Thyroid gland (tissue), 4 donors: ENCODE measurements at regions not wholly inside any gene's neighbourhood (a gene's known extent, or its start where the extent isn't known, plus 50 kb on each side); places are given as distances from the start of the nearest gene placed in this dataset.
"Not testable (repeated sequence)": the region's sequence is repeated elsewhere in the genome, so short reads cannot be mapped to it uniquely, and the experiment has no call there.

Source experiments
- CTCF ChIP-seq, 6 experiments: fragments of 200-600 bp in 3 of 6; fragments of 450-650 bp in 3 of 6; sonication (generic) in 3 of 6; IDR thresholded peaks; one replicate each; pipeline ENCODE4 v1.5.1; 2016 to 2019; ENCODE audit warnings: antibody characterized with exemption in 6 of 6, mild to moderate bottlenecking in 2 of 6, inconsistent platforms in 1 of 6, moderate library complexity in 1 of 6
- POLR2A ChIP-seq, 2 donors: fragments of 450-650 bp; IDR thresholded peaks; one replicate each; pipeline ENCODE4 v1.6.1; 2017; ENCODE audit warnings: antibody characterized with exemption in 2 of 2, mild to moderate bottlenecking in 2 of 2, moderate library complexity in 1 of 2

DNA sequence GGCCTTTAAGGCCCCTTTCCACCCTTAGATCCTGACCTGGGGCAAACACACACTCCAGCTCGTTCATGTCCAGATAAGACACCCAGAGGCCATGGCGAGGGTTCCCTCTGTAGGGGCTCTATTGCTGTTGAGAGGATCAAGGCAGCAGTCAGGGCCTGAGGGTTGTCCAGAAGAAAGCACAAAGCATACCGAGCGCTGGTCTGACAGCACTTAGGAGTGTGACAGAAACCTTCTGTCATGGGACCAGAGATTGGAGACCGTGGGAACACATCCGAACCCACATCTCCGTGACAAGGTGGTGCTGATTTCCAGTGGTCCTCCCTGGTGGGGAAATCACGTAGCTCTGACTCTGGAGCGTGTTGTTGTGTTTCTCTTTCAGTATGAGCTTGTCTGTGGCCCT, 69.8 kb upstream of the ALDH3B2 start:
- not testable (repeated sequence) for TF ChIP-seq CTCF, POLR2A (IDR thresholded peaks at IDR 0.05)
